ENCODE measurements at regions not wholly inside any gene's neighbourhood (a gene's known extent, or its start where the extent isn't known, plus 50 kb on each side); places are given as distances from the start of the nearest gene placed in this dataset.
A peak's percentile ranks its signal among the peaks of the same experiment; 100 is the strongest.

DNA sequence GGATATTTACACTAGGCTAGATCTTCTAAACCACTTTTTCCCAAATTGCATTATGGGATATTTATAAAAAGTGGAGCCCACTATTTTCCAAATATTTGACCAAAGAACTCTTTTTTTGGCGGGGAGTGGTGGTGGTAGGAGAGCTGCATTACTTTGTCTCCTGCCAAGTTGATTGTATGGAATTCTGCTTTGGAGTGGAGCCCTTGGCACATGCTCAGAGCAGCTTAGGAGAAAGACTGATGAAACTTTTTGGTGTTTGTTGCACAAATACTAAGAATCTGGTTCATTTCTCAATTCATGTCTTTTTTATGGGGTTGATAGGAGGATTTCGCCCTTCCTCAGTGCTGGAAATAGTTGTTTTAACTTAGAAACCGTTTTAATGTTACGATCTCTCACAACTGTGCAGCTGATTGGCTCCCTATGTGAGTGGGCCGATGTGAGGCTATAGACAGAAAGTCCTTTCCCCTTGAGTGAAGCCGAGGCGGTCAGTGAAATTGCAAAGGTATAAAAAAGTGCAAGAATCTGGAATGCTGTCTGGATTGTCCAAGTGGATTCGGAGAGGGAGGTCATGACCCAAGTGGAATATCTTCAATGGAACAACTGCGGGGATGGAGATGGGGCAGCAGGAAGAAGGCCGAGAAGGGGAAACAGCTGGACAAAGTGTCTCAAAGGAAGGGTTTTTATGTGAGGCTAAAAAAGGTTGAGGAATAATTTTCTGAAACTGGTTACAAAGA lies 415.9 kb downstream of the FGF9 start:
- intact Hi-C loops (cut with DNase I) = no loop called here
- no peak for DNase-seq
- Histone ChIP-seq H3K4me3 (no peak overlapping the region), H3K36me3 (no peaks in the 10 kb centered on the region), H3K9me3 (no peaks in the 10 kb centered on the region), H3K27ac (no peak overlapping the region), H3K4me1 (no peaks in the 10 kb centered on the region), H3K27me3 (peaks cover 0 to 8% (median 0%) of the 10 kb centered on the region in 9 donors)
- no peak for ATAC-seq
- 71 to 74% (median 72%) methylated on average over 10 of the region's 10 CpGs for WGBS, 4 donors
- TF ChIP-seq, protein P1, sequence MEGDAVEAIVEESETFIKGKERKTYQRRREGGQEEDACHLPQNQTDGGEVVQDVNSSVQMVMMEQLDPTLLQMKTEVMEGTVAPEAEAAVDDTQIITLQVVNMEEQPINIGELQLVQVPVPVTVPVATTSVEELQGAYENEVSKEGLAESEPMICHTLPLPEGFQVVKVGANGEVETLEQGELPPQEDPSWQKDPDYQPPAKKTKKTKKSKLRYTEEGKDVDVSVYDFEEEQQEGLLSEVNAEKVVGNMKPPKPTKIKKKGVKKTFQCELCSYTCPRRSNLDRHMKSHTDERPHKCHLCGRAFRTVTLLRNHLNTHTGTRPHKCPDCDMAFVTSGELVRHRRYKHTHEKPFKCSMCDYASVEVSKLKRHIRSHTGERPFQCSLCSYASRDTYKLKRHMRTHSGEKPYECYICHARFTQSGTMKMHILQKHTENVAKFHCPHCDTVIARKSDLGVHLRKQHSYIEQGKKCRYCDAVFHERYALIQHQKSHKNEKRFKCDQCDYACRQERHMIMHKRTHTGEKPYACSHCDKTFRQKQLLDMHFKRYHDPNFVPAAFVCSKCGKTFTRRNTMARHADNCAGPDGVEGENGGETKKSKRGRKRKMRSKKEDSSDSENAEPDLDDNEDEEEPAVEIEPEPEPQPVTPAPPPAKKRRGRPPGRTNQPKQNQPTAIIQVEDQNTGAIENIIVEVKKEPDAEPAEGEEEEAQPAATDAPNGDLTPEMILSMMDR (IDR thresholded peaks at IDR 0.05) = no peak
- no peak for TF ChIP-seq POLR2A (IDR thresholded peaks at IDR 0.05)

GRCh38 chr13:22090106-22090505 lies 419.2 kb downstream of the FGF9 start:
- Histone ChIP-seq H3K9me3 (peaks cover 0 to 2% (median 0%) of the 10 kb centered on the region in 12 donors), H3K27ac (no peak overlapping the region), H3K4me3 (no peak overlapping the region), H3K4me1 (no peaks in the 10 kb centered on the region), H3K36me3 (no peaks in the 10 kb centered on the region), H3K27me3 (peaks cover 0 to 2% (median 0%) of the 10 kb centered on the region in 9 donors)
- 72 to 76% (median 74%) methylated on average over 4 of the region's 4 CpGs for WGBS, 4 donors
- DNase-seq (no peak), ATAC-seq (no peak)
- intact Hi-C loops (cut with DNase I) = no loop called here
- no peak for TF ChIP-seq POLR2A (IDR thresholded peaks at IDR 0.05)
- TF ChIP-seq, protein P1 (IDR thresholded peaks at IDR 0.05) = no peak

GRCh38 chr13:22091222-22091970 lies 420.5 kb downstream of the FGF9 start:
- Histone ChIP-seq H3K4me1 (no peaks in the 10 kb centered on the region), H3K27me3 (no peaks in the 10 kb centered on the region), H3K4me3 (no peak overlapping the region), H3K36me3 (no peaks in the 10 kb centered on the region), H3K9me3 (peaks cover 0 to 6% (median 0%) of the 10 kb centered on the region in 12 donors), H3K27ac (peak overlapping the region in 3 of 12 donors; percentile 14 to 34 (median 17))
- intact Hi-C loops (cut with DNase I) = no loop called here
- ATAC-seq (peak in 2 of 4 donors; percentile 41 to 45), DNase-seq (peak in 1 of 5 donors; percentile 10)
- TF ChIP-seq POLR2A (IDR thresholded peaks at IDR 0.05) = no peak
- TF ChIP-seq, protein P1 (IDR thresholded peaks at IDR 0.05) = no peak
- 71 to 76% (median 73%) methylated on average over 10 of the region's 10 CpGs for WGBS, 4 donors

DNA sequence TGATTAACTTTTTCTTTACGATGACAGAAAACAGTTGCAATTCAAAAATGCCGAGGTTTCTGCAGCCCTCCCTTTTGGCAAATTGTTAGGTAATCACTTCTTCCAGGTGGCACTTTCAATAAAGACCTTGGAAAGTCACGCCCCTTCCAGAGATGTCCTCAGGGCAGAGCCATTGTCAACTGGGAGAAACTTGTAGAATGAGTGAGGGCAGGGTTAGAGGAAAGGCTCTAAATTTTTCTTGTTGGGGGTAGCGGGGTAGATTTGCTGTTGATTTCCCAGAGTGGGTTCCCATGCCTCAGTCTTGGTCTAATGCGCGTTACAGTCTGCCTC lies 421.1 kb downstream of the FGF9 start:
- H3K36me3 ChIP-seq = no peaks in the 10 kb centered on the region
- no peak for ATAC-seq
- H3K4me3 ChIP-seq = no peak overlapping the region
- no peak for DNase-seq
- no peaks in the 10 kb centered on the region for H3K4me1 ChIP-seq
- TF ChIP-seq, protein P1 (IDR thresholded peaks at IDR 0.05) = no peak
- TF ChIP-seq POLR2A (IDR thresholded peaks at IDR 0.05) = no peak
- H3K9me3 ChIP-seq = peaks cover 0 to 6% (median 0%) of the 10 kb centered on the region in 12 donors
- WGBS, 4 donors = 76 to 85% (median 79%) methylated on average over 6 of the region's 6 CpGs
- peak overlapping the region in 2 of 12 donors; percentile 13 to 24 for H3K27ac ChIP-seq
- intact Hi-C loops (cut with DNase I) = no loop called here
- H3K27me3 ChIP-seq = no peaks in the 10 kb centered on the region
